GM18909 (cell line): ENCODE measurements at regions not wholly inside any gene's neighbourhood (a gene's known extent, or its start where the extent isn't known, plus 50 kb on each side); places are given as distances from the start of the nearest gene placed in this dataset.

Experiments used
- ATAC-seq: cut with Tn5 transposase; IDR thresholded peaks from one replicate; pipeline ENCODE4 v1.9.1; 2021; ENCODE audit warnings: mild to moderate bottlenecking; ENCODE audit not compliant: unreplicated experiment, poor library complexity

GRCh38 chr3:187947927-187948682, 202.8 kb upstream of the BCL6 start:
- ATAC-seq: no peak

GRCh38 chr3:187949093-187949820, 204.0 kb upstream of the BCL6 start:
- no peak for ATAC-seq

DNA sequence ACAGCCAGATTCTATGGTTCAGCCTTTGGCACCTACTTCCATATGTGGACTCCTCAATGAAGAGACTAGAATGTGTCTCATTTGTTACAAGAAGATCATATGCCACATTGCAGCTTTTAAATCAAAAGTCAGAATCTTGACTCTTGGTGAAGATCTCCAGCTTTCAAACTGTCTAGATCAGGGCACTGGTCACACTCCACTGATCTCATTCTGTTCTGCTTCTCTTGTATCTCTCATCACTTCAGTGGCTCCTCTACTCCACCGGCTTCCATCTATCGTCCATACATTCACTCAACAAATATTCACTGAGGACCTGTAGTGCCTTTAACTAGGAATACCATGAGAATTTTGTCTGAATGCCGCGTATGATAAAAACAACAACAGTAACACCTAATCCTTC, 203.3 kb upstream of the LPP start:
- no peak for ATAC-seq

- ATAC-seq: no peak
Observed at GRCh38 chr3:187951452-187952190, 202.3 kb upstream of the LPP start.

DNA sequence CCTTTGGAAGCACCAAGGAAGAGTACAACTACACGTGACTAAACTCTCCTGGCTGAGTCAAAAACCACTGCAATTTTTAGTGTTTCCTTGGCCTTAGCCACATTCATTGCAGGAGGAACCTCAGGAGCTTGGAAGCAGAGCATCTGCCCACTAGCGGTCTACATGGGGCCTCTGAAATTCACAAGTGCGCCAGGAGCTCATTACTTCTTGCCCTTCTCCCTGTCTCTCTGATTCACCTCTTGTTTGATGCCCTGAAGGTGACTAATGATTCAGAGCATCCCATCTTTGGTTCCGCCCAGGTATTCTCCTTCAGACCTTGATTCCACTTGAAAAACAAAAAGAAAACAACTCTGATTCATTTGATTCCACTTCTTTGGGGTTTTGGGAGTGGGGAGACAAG, 201.1 kb upstream of the LPP start:
- ATAC-seq: no peak

- no peak for ATAC-seq
Observed at GRCh38 chr3:187954516-187954872, 199.5 kb upstream of the LPP start.

- ATAC-seq: no peak
Observed at GRCh38 chr3:187954873-187955586, 198.9 kb upstream of the LPP start.

DNA sequence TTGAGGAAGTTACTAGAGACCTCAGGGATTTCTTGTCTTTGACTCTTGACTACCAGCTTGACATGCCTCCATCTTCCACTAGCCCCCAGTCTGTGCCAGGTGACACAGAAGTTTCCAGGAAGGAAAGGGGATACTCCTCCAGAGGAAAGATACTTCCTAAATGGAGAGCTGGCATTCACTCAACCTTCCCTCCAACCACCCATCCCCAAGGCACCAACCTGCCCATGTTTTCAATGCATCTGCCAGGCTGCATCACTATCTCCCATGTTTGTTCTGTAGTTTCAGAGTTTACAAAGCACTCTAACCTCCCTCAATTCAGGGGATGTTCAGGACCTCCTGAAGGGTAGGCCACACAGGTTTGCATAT, 198.4 kb upstream of the LPP start:
- ATAC-seq: no peak

DNA sequence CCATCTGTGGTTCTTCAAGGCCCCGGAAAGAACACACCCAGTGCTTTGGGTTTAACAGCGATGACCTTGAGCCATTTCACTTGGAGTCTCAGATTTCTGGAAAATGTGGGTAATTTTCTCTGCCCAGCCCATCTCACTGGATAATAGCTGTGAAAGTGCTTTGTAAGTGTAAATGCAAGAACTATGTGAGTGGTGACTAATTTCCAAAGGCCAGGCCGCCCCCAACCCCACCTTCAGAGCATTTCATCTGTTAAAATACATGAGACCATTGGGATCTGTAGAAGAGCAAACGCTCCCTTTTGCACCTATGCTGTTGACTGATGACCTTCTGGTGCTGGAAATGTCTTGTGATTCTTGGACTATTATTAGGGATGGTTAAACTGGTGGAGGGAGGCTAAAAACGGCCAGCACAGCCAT, 196.8 kb upstream of the LPP start:
- ATAC-seq: no peak

- ATAC-seq: no peak
Observed at GRCh38 chr3:187957582-187957981, 196.4 kb upstream of the LPP start.

GRCh38 chr3:187958432-187959003, 195.4 kb upstream of the LPP start:
- no peak for ATAC-seq

DNA sequence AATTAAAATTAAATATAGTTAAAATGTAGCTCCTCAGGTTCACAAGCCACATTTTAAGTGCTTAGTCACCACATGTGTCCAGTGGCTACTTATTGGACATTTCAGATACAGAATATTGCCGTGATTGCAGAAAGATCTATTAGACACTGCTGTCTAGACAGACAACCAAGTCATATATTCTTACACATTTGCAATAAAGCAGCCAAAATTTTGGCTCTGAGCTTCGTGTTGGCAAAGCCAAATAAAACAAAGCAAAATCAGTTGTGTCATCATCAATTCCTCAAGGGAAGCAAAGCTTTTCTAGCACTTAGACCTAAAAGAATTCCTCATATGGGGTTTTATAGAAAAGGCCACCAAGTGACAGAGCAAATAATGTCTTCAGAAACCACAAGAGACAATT, 193.1 kb upstream of the LPP start:
- no peak for ATAC-seq

GRCh38 chr3:187961366-187961765, 192.6 kb upstream of the LPP start:
- ATAC-seq: no peak

DNA sequence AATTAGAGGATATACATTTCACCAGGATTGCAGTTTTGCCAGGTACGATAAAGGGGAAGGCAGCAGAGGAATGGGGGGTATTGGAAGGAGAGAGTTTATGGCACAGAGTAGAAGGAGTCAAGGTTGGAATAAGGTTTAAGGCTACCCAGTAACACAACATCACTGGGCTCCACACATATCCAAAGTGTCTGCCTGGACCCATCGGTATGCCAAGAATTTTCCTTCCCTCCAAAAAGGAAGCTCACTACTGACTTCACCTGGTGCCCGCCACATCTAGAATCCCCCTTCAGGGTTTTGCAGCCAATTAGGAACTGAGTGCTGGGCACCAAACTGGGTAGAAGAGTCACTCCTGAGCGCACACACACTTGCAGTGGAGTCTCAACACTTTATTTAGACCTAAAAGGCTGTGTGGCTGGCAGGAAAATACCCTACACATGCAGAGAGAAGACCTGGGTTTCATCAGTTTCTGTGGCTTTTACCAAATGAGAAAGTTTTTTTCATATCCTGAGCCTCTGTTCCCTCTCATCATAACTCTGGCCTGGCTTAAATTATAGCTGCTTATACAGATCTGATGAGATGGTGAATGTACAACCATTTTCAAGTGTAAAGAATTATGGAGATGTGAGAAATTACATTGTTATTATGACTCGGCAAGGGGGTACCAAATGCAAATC, 190.8 kb upstream of the LPP start:
- ATAC-seq: no peak

DNA sequence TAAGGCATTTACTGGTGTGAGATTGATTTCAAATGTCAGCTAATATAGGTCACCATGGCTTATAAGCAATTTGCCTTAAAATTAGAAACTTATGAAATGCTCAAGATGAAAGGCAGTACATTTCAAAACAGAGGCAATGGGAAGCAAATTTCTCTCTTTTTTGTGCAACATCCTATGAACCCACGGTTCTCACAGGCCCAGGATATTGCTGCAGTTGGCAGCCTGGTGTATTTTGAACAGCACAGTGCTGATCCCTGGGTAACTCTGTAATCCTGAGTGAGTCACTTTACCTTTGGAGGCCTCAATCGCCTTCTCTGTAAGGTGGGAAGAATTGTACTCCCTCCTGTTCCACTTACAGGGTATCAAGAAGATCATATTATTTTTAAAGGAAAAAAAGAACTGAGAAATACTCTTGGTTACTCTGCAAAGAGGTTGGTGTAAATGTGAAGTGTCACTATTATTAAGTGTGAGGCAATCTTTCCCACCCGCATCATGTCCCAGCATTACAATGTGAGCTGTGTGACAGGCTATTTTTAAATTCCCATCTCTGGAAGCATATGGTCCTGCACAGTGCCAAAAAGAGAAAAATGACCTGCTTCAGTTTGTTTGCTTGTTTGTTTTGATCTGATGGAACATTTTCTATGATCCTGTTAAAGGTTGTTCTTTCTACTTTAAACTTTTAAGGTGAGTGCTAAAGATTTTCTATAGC, 190.1 kb upstream of the LPP start:
- ATAC-seq: no peak

- no peak for ATAC-seq
Observed at GRCh38 chr3:187964760-187965159, 189.2 kb upstream of the LPP start.

DNA sequence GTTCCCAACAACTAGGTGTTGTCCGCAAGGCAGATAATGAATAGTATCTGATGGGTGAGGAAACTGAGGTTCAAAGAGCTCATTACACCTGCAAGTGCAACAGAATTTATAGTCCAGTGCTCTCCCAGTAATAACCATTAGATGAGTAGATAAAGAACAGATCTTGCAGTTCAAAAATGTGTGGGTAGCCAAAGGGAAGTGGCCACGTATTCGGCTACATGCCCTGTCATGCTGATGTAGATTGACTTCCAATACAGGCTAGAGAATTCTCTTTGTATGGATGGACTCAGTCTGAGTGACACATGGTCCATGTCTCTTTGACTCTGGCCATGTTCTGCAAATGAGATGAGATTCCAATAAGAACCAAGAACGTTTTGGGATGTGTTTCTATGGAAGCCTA, 187.9 kb upstream of the LPP start:
- ATAC-seq: no peak

GRCh38 chr3:187966636-187967406, 187.1 kb upstream of the LPP start:
- ATAC-seq: no peak

- no peak for ATAC-seq
Observed at GRCh38 chr3:187967993-187968392, 186.0 kb upstream of the LPP start.
